PC-3 (cell line): ENCODE measurements at regions not wholly inside any gene's neighbourhood (a gene's known extent, or its start where the extent isn't known, plus 50 kb on each side); places are given as distances from the start of the nearest gene placed in this dataset.

ENCODE experiments used
- ATAC-seq: fragments of 200-7000 bp; cut with Tn5 transposase; 2 replicates; pipeline ENCODE4 v1.9.1; 2020; ENCODE audit warnings: mild to moderate bottlenecking, moderate library complexity
- BruUV-seq: library from RNA; stranded (reverse); fragments of 400-500 nt; replicated peaks from 2 replicates; lab custom pipeline; 2021; lab: Mats Ljungman, UMichigan
- CTCF ChIA-PET: fragments of 300-600 bp; sonication (Branson Sonifier 250); formaldehyde crosslinking; loops from one replicate; lab custom pipeline; 2022; ENCODE audit warnings: antibody characterized with exemption; lab: Charles Lee
- POLR2A ChIA-PET: fragments of 300-600 bp; sonication (Branson Sonifier 250); formaldehyde crosslinking; loops from one replicate; lab custom pipeline; 2022; ENCODE audit warnings: antibody characterized with exemption; ENCODE audit not compliant: unreplicated experiment; lab: Charles Lee
- DNase-seq: peaks from one replicate; pipeline ENCODE4 v3.0.0-alpha.2; 2015
- H2AFZ ChIP-seq: fragments of 300-600 bp; sonication (generic); 2 replicates; pipeline ENCODE4 v1.6.0; 2016; ENCODE audit warnings: antibody characterized with exemption, low read length
- H3F3A ChIP-seq: fragments of 300-600 bp; sonication (generic); one replicate; pipeline ENCODE4 v1.6.0; 2017; ENCODE audit warnings: antibody characterized with exemption, low read length, control low read depth, mild to moderate bottlenecking; ENCODE audit not compliant: unreplicated experiment
- H3K27ac ChIP-seq: fragments of 300-600 bp; sonication (generic); 2 replicates; pipeline ENCODE4 v1.5.1; 2016; ENCODE audit warnings: mild to moderate bottlenecking, low read length
- H3K27me3 ChIP-seq: fragments of 300-600 bp; sonication (generic); 2 replicates; pipeline ENCODE4 v1.6.1; 2016; ENCODE audit warnings: low read length, mixed read lengths
- H3K36me3 ChIP-seq: fragments of 300-600 bp; sonication (generic); 2 replicates; pipeline ENCODE4 v1.6.1; 2016; ENCODE audit warnings: low read depth, mixed run types, low read length, mixed read lengths
- H3K4me1 ChIP-seq: fragments of 300-600 bp; sonication (generic); 2 replicates; pipeline ENCODE4 v1.5.1; 2016; ENCODE audit warnings: low read length; ENCODE audit not compliant: insufficient read depth
- H3K4me2 ChIP-seq: fragments of 300-600 bp; sonication (generic); 2 replicates; pipeline ENCODE4 v1.6.0; 2016; ENCODE audit warnings: low read length
- H3K4me3 ChIP-seq: fragments of 300-600 bp; sonication (generic); 2 replicates; pipeline ENCODE4 v1.5.1; 2016; ENCODE audit warnings: mild to moderate bottlenecking, low read length, mixed read lengths
- H3K79me2 ChIP-seq: fragments of 300-600 bp; sonication (generic); 2 replicates; pipeline ENCODE4 v1.6.1; 2017; ENCODE audit warnings: low read length, mixed read lengths
- H3K9ac ChIP-seq: fragments of 300-600 bp; sonication (generic); 2 replicates; pipeline ENCODE4 v1.6.0; 2016; ENCODE audit warnings: mild to moderate bottlenecking, low read length
- H3K9me2 ChIP-seq: fragments of 300-600 bp; sonication (generic); replicated peaks from 2 replicates; pipeline ENCODE4 v1.6.1; 2016; ENCODE audit warnings: mixed run types, low read length, mixed read lengths
- H3K9me3 ChIP-seq: fragments of 300-600 bp; sonication (generic); 2 replicates; pipeline ENCODE4 v1.6.1; 2016; ENCODE audit warnings: low read length, mixed read lengths
- H4K20me1 ChIP-seq: fragments of 300-600 bp; sonication (generic); 2 replicates; pipeline ENCODE4 v1.6.1; 2016; ENCODE audit warnings: low read length, mixed read lengths
- CTCF ChIP-seq: fragments of 300-600 bp; sonication (generic); conservative IDR thresholded peaks from 2 replicates; pipeline ENCODE4 v1.5.1; 2017; ENCODE audit warnings: antibody characterized with exemption, low read depth, mild to moderate bottlenecking, low read length
- EZH2 ChIP-seq: fragments of 300-600 bp; sonication (generic); IDR thresholded peaks from one replicate; pipeline ENCODE4 v1.6.1; 2017; ENCODE audit warnings: antibody characterized with exemption, mild to moderate bottlenecking, low read length; ENCODE audit not compliant: unreplicated experiment
- EZH2phosphoT487 ChIP-seq: fragments of 300-600 bp; sonication (generic); IDR thresholded peaks from 2 replicates; pipeline ENCODE4 v1.6.1; 2018; ENCODE audit warnings: mild to moderate bottlenecking, antibody characterized with exemption, low read length, borderline replicate concordance
- intact Hi-C: fragments of 100-400 bp; cut with micrococcal nuclease; formaldehyde crosslinking; loops from 2 replicates; pipeline ENCODE4 v1.9.0; 2023

DNA sequence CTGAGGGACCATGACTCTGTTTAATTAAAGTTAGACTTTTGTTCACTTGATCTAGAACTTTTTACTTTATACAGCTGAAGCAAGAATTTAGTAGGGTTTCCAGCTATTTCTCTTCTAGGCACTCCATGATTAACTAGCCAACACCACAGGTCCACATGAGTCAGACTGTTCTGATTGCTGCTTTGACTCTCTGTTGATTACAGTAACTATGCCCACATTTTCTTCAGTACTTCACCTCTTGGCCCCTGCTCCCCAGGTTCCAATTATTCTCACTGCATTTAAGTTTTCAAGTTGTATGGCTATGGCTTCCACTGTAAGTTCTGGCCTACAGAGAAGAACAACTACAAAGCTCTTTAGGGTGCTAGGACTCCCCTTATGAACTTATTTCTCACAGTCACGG, 737.2 kb upstream of the IGFBP3 start:
- H3F3A ChIP-seq, result no peaks in the 10 kb centered on the region
- no peaks in the 10 kb centered on the region for H3K9me3 ChIP-seq
- no peak overlapping the region for H3K4me2 ChIP-seq
- no peak overlapping the region for H3K27ac ChIP-seq
- no peak overlapping the region for H3K9ac ChIP-seq
- no peaks in the 10 kb centered on the region for H3K9me2 ChIP-seq
- ATAC-seq (no peak), DNase-seq (no peak)
- H3K36me3 ChIP-seq, result no peaks in the 10 kb centered on the region
- no peaks in the 10 kb centered on the region for H3K27me3 ChIP-seq
- ChIA-PET POLR2A (no interaction called here), CTCF (no interaction called here)
- H3K4me3 ChIP-seq, result no peak overlapping the region
- H4K20me1 ChIP-seq, result no peaks in the 10 kb centered on the region
- 0 out of 2 replicates have a peak, but pooled peaks cover 5% of the 10 kb centered on the region for H3K4me1 ChIP-seq
- H3K79me2 ChIP-seq, result no peaks in the 10 kb centered on the region
- no TSS peak for BruUV-seq
- intact Hi-C loops, result no loop called here
- no peak overlapping the region for H2AFZ ChIP-seq
- TF ChIP-seq EZH2 (no peak), EZH2phosphoT487 (no peak), CTCF (no peak)

DNA sequence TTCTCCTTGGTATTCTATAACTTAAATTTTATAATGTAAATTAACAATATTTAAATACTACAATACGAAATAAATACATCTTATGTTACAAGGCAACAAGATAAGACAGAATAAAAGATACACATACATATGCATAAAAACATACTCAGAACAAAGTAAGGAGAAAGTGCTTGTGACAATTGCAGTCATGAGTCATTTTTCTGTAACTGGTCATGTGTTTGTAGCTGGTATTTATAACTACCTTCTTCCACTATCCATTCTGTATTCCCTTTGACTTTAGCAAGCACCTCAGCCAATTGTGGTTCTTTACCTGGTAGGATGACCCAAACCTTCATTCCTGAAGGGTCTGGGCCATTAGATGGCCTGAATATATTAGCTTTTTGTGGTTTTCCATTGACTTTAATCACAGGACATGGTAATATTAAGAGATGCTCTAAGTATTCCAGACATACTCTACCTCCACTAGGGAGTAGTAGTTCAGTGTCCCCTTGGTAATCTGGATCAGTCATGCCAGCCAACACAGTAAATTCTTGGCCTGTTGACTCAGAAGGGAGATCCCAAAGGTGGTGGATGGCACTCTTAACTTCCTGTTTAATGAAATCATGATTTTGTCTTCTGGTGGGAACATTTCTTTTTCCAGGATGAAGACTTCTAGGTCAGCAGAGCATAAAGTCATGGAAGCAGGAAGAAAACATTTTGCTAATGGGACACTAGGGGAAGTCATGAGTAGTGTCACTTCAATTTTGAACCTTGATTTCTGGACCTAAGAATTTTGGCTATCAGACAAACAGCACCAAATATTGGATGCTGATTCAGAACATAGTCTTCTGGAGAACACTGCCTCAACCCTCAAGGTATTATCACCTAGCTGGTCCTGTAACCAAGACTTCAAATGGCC, 733.7 kb upstream of the IGFBP3 start:
- H3K4me3 ChIP-seq, result no peak overlapping the region
- no peak overlapping the region for H2AFZ ChIP-seq
- TF ChIP-seq CTCF, result 0 out of 2 replicates have a peak, but pooled peaks have one; percentile 9
- TF ChIP-seq EZH2, result no peak
- no peaks in the 10 kb centered on the region for H3K36me3 ChIP-seq
- peaks cover 23% of the 10 kb centered on the region for H3K4me1 ChIP-seq
- peak overlapping the region; percentile 10; the same call in 1 of the 2 replicates for H3K27ac ChIP-seq
- H3K27me3 ChIP-seq, result no peaks in the 10 kb centered on the region
- no TSS peak for BruUV-seq
- no peak overlapping the region for H3K9ac ChIP-seq
- ChIA-PET CTCF (interaction anchor here (0.6 kb wide), 1 partner anchor 446 kb away, joined by 3 read pairs; no protein-coding TSS in a partner anchor), POLR2A (no interaction called here)
- H3K9me2 ChIP-seq, result no peaks in the 10 kb centered on the region
- intact Hi-C loops, result loop anchor here (5.0 kb wide), 1 partner anchor 98 kb away; no protein-coding TSS in a partner anchor
- H3K4me2 ChIP-seq, result no peak overlapping the region
- ATAC-seq (no peak), DNase-seq (peak; percentile 41)
- no peaks in the 10 kb centered on the region for H3F3A ChIP-seq
- H3K79me2 ChIP-seq, result no peaks in the 10 kb centered on the region
- H4K20me1 ChIP-seq, result no peaks in the 10 kb centered on the region
- no peaks in the 10 kb centered on the region for H3K9me3 ChIP-seq

- Histone ChIP-seq H3K4me3 (no peak overlapping the region), H3K79me2 (no peaks in the 10 kb centered on the region), H3K36me3 (no peaks in the 10 kb centered on the region), H3K9ac (no peak overlapping the region), H3K9me2 (no peaks in the 10 kb centered on the region), H3K27me3 (no peaks in the 10 kb centered on the region), H3K4me1 (peaks cover 23% of the 10 kb centered on the region), H4K20me1 (no peaks in the 10 kb centered on the region), H3F3A (no peaks in the 10 kb centered on the region), H3K9me3 (no peaks in the 10 kb centered on the region), H2AFZ (no peak overlapping the region), H3K4me2 (no peak overlapping the region), H3K27ac (no peak overlapping the region)
- intact Hi-C loops, result loop anchor here (5.0 kb wide), 1 partner anchor 98 kb away; no protein-coding TSS in a partner anchor
- ATAC-seq (no peak), DNase-seq (no peak)
- ChIA-PET CTCF (no interaction called here), POLR2A (no interaction called here)
- TF ChIP-seq CTCF (no peak), EZH2 (no peak), EZH2phosphoT487 (no peak)
- no TSS peak for BruUV-seq
Measured at GRCh38 chr7:46653848-46654247, 732.8 kb upstream of the IGFBP3 start.
